GM12878 (cell line): ENCODE measurements at regions not wholly inside any gene's neighbourhood (a gene's known extent, or its start where the extent isn't known, plus 50 kb on each side); places are given as distances from the start of the nearest gene placed in this dataset.

Experiments used
- ATAC-seq: fragments of 200-7000 bp; cut with Tn5 transposase; 3 replicates; pipeline ENCODE4 v1.9.1; 2020; ENCODE audit warnings: mild to moderate bottlenecking, moderate library complexity
- BruUV-seq: library from RNA; stranded (reverse); fragments of 400-500 nt; replicated peaks from 2 replicates; lab custom pipeline; 2021; lab: Mats Ljungman, UMichigan
- CTCF ChIA-PET: fragments of 300-600 bp; sonication (Branson Sonifier 250); formaldehyde crosslinking; extraction: SDS; loops from one replicate; lab custom pipeline; 2021; ENCODE audit warnings: inconsistent platforms; lab: Yijun Ruan, JAX
- POLR2A ChIA-PET: fragments of 350-600 bp; formaldehyde crosslinking; extraction: SDS; loops from one replicate; lab custom pipeline; 2021; ENCODE audit warnings: inconsistent platforms; lab: Charles Lee
- RAD21 ChIA-PET: fragments of 300-600 bp; sonication (Branson Sonifier 250); formaldehyde crosslinking; loops from one replicate; lab custom pipeline; 2023; ENCODE audit warnings: antibody characterized with exemption; ENCODE audit not compliant: unreplicated experiment; lab: Charles Lee
- SMC1A ChIA-PET: fragments of 300-600 bp; sonication (Branson Sonifier 250); formaldehyde crosslinking; loops from one replicate; lab custom pipeline; 2023; ENCODE audit not compliant: unreplicated experiment, uncharacterized antibody; lab: Charles Lee
- DNase-seq: peaks from one replicate; pipeline ENCODE4 v3.0.0-alpha.2; 2011; ENCODE audit warnings: low read depth, low spot score
- FAIRE-seq: peaks from 3 replicates; lab custom pipeline; 2011; peaks lifted over from hg19 to GRCh38; lab: Jason Lieb, UNC
- H2AFZ ChIP-seq: 2 replicates; pipeline ENCODE4 v1.6.0; 2011; ENCODE audit warnings: low read depth, low read length, control low read depth; ENCODE audit not compliant: control insufficient read depth
- H3K27ac ChIP-seq: 2 replicates; pipeline ENCODE4 v1.5.1; 2011; ENCODE audit warnings: control low read depth; ENCODE audit not compliant: control insufficient read depth, insufficient read depth
- H3K27me3 ChIP-seq, 2 experiments: replicated peaks in 1 of 2; 2 replicates each; pipeline versions ENCODE4 v1.6.0 to v1.6.1; 2011; ENCODE audit warnings: low read length in 1 of 2; ENCODE audit not compliant: control insufficient read depth in 2 of 2, insufficient read depth in 2 of 2
- H3K36me3 ChIP-seq, 2 experiments: 2 replicates each; pipeline ENCODE4 v1.5.1; 2011; ENCODE audit warnings: low read length in 1 of 2; ENCODE audit not compliant: control insufficient read depth in 2 of 2, insufficient read depth in 2 of 2
- H3K4me1 ChIP-seq: 2 replicates; pipeline ENCODE4 v1.6.1; 2011; ENCODE audit warnings: mild to moderate bottlenecking, low read length, moderate library complexity, mixed read lengths; ENCODE audit not compliant: control insufficient read depth, insufficient read depth
- H3K4me2 ChIP-seq: 2 replicates; pipeline ENCODE4 v1.6.0; 2011; ENCODE audit warnings: control low read depth; ENCODE audit not compliant: control insufficient read depth, insufficient read depth
- H3K4me3 ChIP-seq: fragments of 200-600 bp; sonication (generic); 2 replicates; pipeline ENCODE4 v1.5.1; 2016
- H3K79me2 ChIP-seq: 2 replicates; pipeline ENCODE4 v1.6.0; 2011; ENCODE audit warnings: low read length; ENCODE audit not compliant: control insufficient read depth, insufficient read depth
- H3K9ac ChIP-seq: 2 replicates; pipeline ENCODE4 v1.8.0; 2011; ENCODE audit warnings: low read length, control low read depth, mixed read lengths; ENCODE audit not compliant: control insufficient read depth, insufficient read depth
- H3K9me3 ChIP-seq: replicated peaks from 3 replicates; pipeline ENCODE4 v1.5.1; 2011; ENCODE audit warnings: mild to moderate bottlenecking, low read length; ENCODE audit not compliant: control insufficient read depth, insufficient read depth
- H4K20me1 ChIP-seq: 2 replicates; pipeline ENCODE4 v1.6.0; 2011; ENCODE audit not compliant: control insufficient read depth, insufficient read depth
- CREM ChIP-seq: IDR thresholded peaks from 2 replicates; pipeline ENCODE4 v1.6.1; 2014; ENCODE audit warnings: antibody characterized with exemption, low read depth
- ESRRA ChIP-seq: IDR thresholded peaks from 2 replicates; pipeline ENCODE4 v1.6.1; 2012; ENCODE audit warnings: mild to moderate bottlenecking, low read length, improper control_type of control experiment
- HDAC2 ChIP-seq: fragments of 200-600 bp; sonication (generic); IDR thresholded peaks from 2 replicates; pipeline ENCODE4 v1.6.1; 2017
- JUNB ChIP-seq: IDR thresholded peaks from 2 replicates; pipeline ENCODE4 v1.6.1; 2016; ENCODE audit warnings: antibody characterized with exemption, mild to moderate bottlenecking
- PRDM15 ChIP-seq: fragments of 450-650 bp; formaldehyde crosslinking; IDR thresholded peaks from 2 replicates; pipeline ENCODE4 v1.4.0; 2020; ENCODE audit warnings: mild to moderate bottlenecking, moderate library complexity
- RB1 ChIP-seq: fragments of 450-650 bp; formaldehyde crosslinking; IDR thresholded peaks from 2 replicates; pipeline ENCODE4 v1.6.1; 2017; ENCODE audit warnings: mild to moderate bottlenecking, borderline replicate concordance
- REST ChIP-seq: IDR thresholded peaks from 2 replicates; pipeline ENCODE4 v1.6.1; 2012; ENCODE audit warnings: mild to moderate bottlenecking, low read depth, low read length
- RFX5 ChIP-seq: IDR thresholded peaks from 2 replicates; pipeline ENCODE4 v1.6.1; 2011; ENCODE audit warnings: low read depth, low read length, improper control_type of control experiment
- SIX5 ChIP-seq: IDR thresholded peaks from 2 replicates; pipeline ENCODE4 v1.6.1; 2011; ENCODE audit warnings: mild to moderate bottlenecking, low read depth, low read length, moderate library complexity; ENCODE audit not compliant: severe bottlenecking
- SRF ChIP-seq, 2 experiments: IDR thresholded peaks; 2 replicates each; pipeline ENCODE4 v1.6.1; 2011; ENCODE audit warnings: low read depth in 2 of 2, low read length in 2 of 2, mild to moderate bottlenecking in 1 of 2, moderate library complexity in 1 of 2
- SUZ12 ChIP-seq: fragments of 200-600 bp; sonication (generic); IDR thresholded peaks from one replicate; pipeline ENCODE4 v1.6.1; 2018; ENCODE audit warnings: antibody characterized with exemption, mild to moderate bottlenecking; ENCODE audit not compliant: unreplicated experiment
- TCF12 ChIP-seq: IDR thresholded peaks from 2 replicates; pipeline ENCODE4 v1.6.1; 2011; ENCODE audit warnings: low read depth, mild to moderate bottlenecking, low read length
- TCF7 ChIP-seq: IDR thresholded peaks from 2 replicates; pipeline ENCODE4 v1.6.1; 2014; ENCODE audit warnings: antibody characterized with exemption, borderline replicate concordance
- ZNF274 ChIP-seq: IDR thresholded peaks from one replicate; pipeline ENCODE4 v1.8.0; 2011; ENCODE audit not compliant: insufficient read length, insufficient read depth
- WGBS: methylation state at CpG from one replicate; pipeline ENCODE4 v1.1.6; 2016; ENCODE audit warnings: low lambda C conversion rate; ENCODE audit not compliant: insufficient replicate concordance, insufficient coverage; ENCODE audit errors: missing lambda C conversion rate; 5-methylcytosine and 5-hydroxymethylcytosine counted together
- in situ Hi-C: fragments of 300-500 bp; cut with MboI; formaldehyde crosslinking; loops from 9 replicates; pipeline ENCODE4 v1.14.3; 2018; ENCODE audit warnings: mixed read lengths
- intact Hi-C: fragments of 100-400 bp; cut with micrococcal nuclease; formaldehyde crosslinking; loops from one replicate; pipeline ENCODE4 v1.14.2; 2022; ENCODE audit not compliant: unreplicated experiment

GRCh38 chr10:109282510-109282909 lies 640.8 kb downstream of the XPNPEP1 start:
- intact Hi-C loops: no loop called here
- DNase-seq: no peak
- no peak for ATAC-seq
- ChIA-PET RAD21 (no interaction called here), CTCF (no interaction called here), POLR2A (no interaction called here), SMC1A (no interaction called here)
- BruUV-seq: no TSS peak
- Histone ChIP-seq H3K79me2 (no peaks in the 10 kb centered on the region), H3K9me3 (no peaks in the 10 kb centered on the region), H3K27ac (no peak overlapping the region), H4K20me1 (no peaks in the 10 kb centered on the region), H2AFZ (no peak overlapping the region), H3K27me3 (no peaks in the 10 kb centered on the region), H3K4me3 (no peak overlapping the region), H3K4me2 (no peak overlapping the region), H3K4me1 (no peaks in the 10 kb centered on the region), H3K36me3 (no peaks in the 10 kb centered on the region), H3K9ac (no peak overlapping the region)
- no peak for FAIRE-seq
- in situ Hi-C loops: no loop called here
- TF ChIP-seq RB1: no peak
- no peak for TF ChIP-seq ZNF274
- TF ChIP-seq SUZ12: no peak
- no peak for TF ChIP-seq HDAC2
- no peak for TF ChIP-seq SRF (IDR thresholded peaks at IDR 0.05; ENCODE audit: low read depth in 2 of 2, low read length in 2 of 2)
- no peak for TF ChIP-seq SIX5
- no peak for TF ChIP-seq TCF7
- no peak for TF ChIP-seq RFX5

- WGBS: 6% methylated on average over 1 of the region's 1 CpG
- Histone ChIP-seq H3K27ac (no peak overlapping the region), H3K9ac (no peak overlapping the region), H4K20me1 (no peaks in the 10 kb centered on the region), H2AFZ (no peak overlapping the region), H3K27me3 (no peaks in the 10 kb centered on the region), H3K9me3 (no peaks in the 10 kb centered on the region), H3K36me3 (no peaks in the 10 kb centered on the region), H3K4me1 (no peaks in the 10 kb centered on the region), H3K79me2 (no peaks in the 10 kb centered on the region), H3K4me2 (no peak overlapping the region), H3K4me3 (no peak overlapping the region)
- FAIRE-seq: no peak
- in situ Hi-C loops: no loop called here
- ChIA-PET POLR2A (no interaction called here), RAD21 (no interaction called here), SMC1A (no interaction called here), CTCF (interaction anchor here (0.9 kb wide), 1 partner anchor 10 kb away, joined by 3 read pairs; no protein-coding TSS in a partner anchor)
- BruUV-seq: no TSS peak
- intact Hi-C loops: no loop called here
- DNase-seq: no peak
- no peak for ATAC-seq
- TF ChIP-seq TCF12 (no peak), REST (no peak), ESRRA (no peak), JUNB (no peak), RB1 (no peak), PRDM15 (CRISPR knock-in tag) (no peak), CREM (no peak)
These were observed 642.0 kb downstream of the XPNPEP1 start for GRCh38 chr10:109281347-109281746.
